Astrocyte of the spinal cord (primary cell): ENCODE measurements at regions not wholly inside any gene's neighbourhood (a gene's known extent, or its start where the extent isn't known, plus 50 kb on each side); places are given as distances from the start of the nearest gene placed in this dataset.

Experiments
- DNase-seq: peaks from one replicate; pipeline ENCODE4 v3.0.0; 2011; ENCODE audit warnings: low read depth, low spot score
- H3K4me3 ChIP-seq: 2 replicates; pipeline ENCODE4 v1.5.1; 2011; ENCODE audit warnings: low read depth, mild to moderate bottlenecking, low read length, moderate library complexity
- in situ Hi-C: cut with HindIII; loops from 2 replicates; pipeline ENCODE4 v1.10.0; 2017; ENCODE audit warnings: low sequenced_read_pairs
- TF ChIP-seq, protein P1 (sequence below): IDR thresholded peaks from 2 replicates; pipeline ENCODE4 v1.5.1; 2012; ENCODE audit warnings: low read depth, mild to moderate bottlenecking, low read length, inconsistent platforms

DNA sequence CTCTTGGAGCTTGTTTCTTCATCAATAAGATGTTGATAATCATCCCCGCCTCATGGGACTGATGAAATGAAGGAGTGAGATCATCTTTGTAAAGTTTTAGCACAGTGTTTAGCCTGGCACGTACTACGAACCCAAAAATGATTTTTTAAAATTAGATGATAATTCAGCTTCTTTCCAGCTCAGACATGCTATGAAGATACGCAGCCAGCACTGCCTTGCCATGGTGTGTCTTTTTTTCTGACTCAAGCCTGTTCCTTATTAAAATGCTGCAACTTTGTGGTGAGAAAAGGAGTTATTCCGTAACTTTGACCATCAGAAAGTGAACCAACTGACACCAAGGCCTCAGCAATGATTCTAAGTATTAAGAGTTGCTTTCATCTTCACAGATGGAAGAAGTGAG lies 269.0 kb downstream of the LTN1 start:
- TF ChIP-seq, protein P1, sequence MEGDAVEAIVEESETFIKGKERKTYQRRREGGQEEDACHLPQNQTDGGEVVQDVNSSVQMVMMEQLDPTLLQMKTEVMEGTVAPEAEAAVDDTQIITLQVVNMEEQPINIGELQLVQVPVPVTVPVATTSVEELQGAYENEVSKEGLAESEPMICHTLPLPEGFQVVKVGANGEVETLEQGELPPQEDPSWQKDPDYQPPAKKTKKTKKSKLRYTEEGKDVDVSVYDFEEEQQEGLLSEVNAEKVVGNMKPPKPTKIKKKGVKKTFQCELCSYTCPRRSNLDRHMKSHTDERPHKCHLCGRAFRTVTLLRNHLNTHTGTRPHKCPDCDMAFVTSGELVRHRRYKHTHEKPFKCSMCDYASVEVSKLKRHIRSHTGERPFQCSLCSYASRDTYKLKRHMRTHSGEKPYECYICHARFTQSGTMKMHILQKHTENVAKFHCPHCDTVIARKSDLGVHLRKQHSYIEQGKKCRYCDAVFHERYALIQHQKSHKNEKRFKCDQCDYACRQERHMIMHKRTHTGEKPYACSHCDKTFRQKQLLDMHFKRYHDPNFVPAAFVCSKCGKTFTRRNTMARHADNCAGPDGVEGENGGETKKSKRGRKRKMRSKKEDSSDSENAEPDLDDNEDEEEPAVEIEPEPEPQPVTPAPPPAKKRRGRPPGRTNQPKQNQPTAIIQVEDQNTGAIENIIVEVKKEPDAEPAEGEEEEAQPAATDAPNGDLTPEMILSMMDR = no peak
- in situ Hi-C loops = no loop called here

DNA sequence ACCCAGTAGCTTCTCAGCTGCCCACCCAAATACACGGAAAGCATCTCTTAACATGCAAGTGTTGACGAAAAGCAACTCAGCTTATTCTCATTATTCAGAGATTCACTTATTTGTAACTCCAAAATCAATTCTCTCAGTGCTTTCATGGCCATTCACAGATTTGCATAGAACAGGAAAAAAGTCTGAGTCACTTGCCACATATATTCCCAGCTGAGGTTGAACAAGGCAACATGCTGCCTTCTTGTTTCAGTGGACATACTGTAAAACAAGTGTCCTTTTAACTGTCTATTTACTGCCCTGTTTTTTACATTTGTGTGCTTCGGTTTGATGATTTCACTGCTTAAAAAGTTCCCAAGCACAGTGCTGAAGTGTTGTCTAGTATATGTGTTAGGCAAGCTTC lies 273.0 kb downstream of the LTN1 start:
- TF ChIP-seq, protein P1 = no peak
- DNase-seq = no peak
- H3K4me3 ChIP-seq = no peak overlapping the region
- in situ Hi-C loops = no loop called here

More for the DNA sequence above, 269.0 kb downstream of the LTN1 start:
- no peak overlapping the region for H3K4me3 ChIP-seq
- DNase-seq = no peak

GRCh38 chr21:28714777-28715464 lies 277.8 kb downstream of the LTN1 start:
- no peak overlapping the region for H3K4me3 ChIP-seq
- DNase-seq = peak; percentile 45
- TF ChIP-seq, protein P1 = no peak
- in situ Hi-C loops = no loop called here

DNA sequence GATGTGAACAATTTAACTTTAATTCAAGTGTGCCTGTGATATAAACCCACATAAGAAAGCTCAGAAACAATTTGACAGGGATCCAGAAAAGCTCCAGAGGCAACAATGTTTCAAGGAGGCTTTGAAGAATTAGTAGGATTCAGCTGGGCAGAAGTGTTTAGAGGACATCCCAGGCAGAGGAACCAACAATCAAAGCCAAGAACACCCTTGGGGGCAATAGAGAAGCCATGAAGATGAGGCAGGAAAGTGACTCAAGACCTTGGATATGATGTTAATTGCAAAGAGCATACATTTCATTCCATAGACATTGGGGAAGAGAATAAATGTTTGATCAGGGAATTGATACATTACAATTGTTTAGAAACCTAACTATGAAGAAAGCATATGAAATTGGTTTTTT lies 280.3 kb downstream of the LTN1 start:
- H3K4me3 ChIP-seq = no peak overlapping the region
- in situ Hi-C loops = no loop called here
- no peak for DNase-seq

DNA sequence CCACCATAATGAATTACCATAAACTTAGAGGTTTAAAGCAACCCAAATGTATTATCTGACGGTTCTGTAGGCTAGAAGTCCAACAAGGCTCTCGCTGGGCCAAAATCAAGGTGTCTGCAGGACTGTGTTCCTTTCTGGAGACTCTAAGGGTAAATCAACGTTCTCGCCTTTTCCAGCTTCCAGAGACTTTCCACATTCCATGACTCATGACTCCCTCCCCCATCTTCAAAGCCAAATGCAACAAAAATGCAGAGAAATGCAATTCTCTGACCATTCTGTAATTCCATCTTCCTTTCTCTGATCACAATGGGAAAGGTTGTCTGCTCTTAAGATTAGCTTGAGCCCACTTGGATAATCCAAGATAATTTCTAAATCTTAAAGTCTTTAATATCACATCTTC lies 287.1 kb downstream of the LTN1 start:
- no peak overlapping the region for H3K4me3 ChIP-seq
- TF ChIP-seq, protein P1 = no peak
- in situ Hi-C loops = no loop called here
- DNase-seq = peak; percentile 43

More for the DNA sequence above, 280.3 kb downstream of the LTN1 start:
- TF ChIP-seq, protein P1 = no peak

DNA sequence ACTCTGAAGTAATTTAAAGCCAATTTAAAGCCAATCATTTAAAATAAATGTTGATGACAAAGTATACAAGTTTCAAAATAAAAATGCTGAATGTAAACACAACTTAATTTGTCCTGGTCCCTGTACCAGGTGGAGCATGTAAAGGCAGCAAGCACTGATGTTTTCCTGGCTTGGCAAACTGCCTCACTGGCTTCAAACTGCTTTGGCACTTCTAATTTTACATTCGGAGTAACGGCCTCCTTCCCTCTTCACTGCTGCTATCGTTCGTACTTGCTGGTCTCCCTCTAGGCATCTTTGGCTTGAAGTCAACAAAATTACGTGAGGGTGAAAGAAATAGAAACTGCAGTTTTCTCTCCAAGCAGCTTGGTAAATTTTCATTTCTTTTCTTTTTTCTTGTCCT lies 287.9 kb downstream of the LTN1 start:
- H3K4me3 ChIP-seq = no peak overlapping the region
- TF ChIP-seq, protein P1 = no peak
- DNase-seq = peak; percentile 16
- in situ Hi-C loops = no loop called here

- TF ChIP-seq, protein P1 = no peak
- in situ Hi-C loops = no loop called here
- no peak for DNase-seq
- H3K4me3 ChIP-seq = no peak overlapping the region
Observed at GRCh38 chr21:28703861-28704260, 288.8 kb downstream of the LTN1 start.
